Psoas muscle (tissue), 7 donors: ENCODE measurements at regions not wholly inside any gene's neighbourhood (a gene's known extent, or its start where the extent isn't known, plus 50 kb on each side); places are given as distances from the start of the nearest gene placed in this dataset.

Source experiments
- ATAC-seq, 4 donors: fragments of 200-7000 bp; cut with Tn5 transposase; one replicate each; pipeline ENCODE4 v1.9.1; 2020; ENCODE audit warnings: moderate library complexity in 3 of 4, mild to moderate bottlenecking in 2 of 4
- DNase-seq, 2 donors: peaks; one replicate each; pipeline ENCODE4 v3.0.0-alpha.2; 2020
- H3K27ac ChIP-seq: fragments of 200-600 bp; one replicate; pipeline ENCODE4 v1.8.0; 2022
- H3K27me3 ChIP-seq, 3 donors: fragments of 200-600 bp in 1 of 3; one replicate each; pipeline versions ENCODE4 v1.6.1 to v1.8.0; 2013 to 2022; ENCODE audit warnings: low read length in 2 of 3, mild to moderate bottlenecking in 2 of 3, moderate library complexity in 1 of 3; ENCODE audit not compliant: insufficient read depth in 3 of 3
- H3K36me3 ChIP-seq, 2 donors: fragments of 200-600 bp in 1 of 2; one replicate each; pipeline versions ENCODE4 v1.6.1 to v1.8.0; 2013 to 2022; ENCODE audit warnings: low read depth in 1 of 2, mild to moderate bottlenecking in 1 of 2, moderate library complexity in 1 of 2; ENCODE audit not compliant: insufficient read depth in 1 of 2
- H3K4me1 ChIP-seq: fragments of 200-600 bp; one replicate; pipeline ENCODE4 v1.8.0; 2022
- H3K4me3 ChIP-seq: fragments of 200-600 bp; one replicate; pipeline ENCODE4 v1.8.0; 2022; ENCODE audit warnings: mild to moderate bottlenecking
- H3K9me3 ChIP-seq: fragments of 200-600 bp; one replicate; pipeline ENCODE4 v1.8.0; 2022
- WGBS, 3 donors: extraction: QIAGEN DNeasy Blood & Tissue Kit; methylation state at CpG; one replicate each; pipeline versions ENCODE4 v1.1.6 to v1.1.7; 2013; 5-methylcytosine and 5-hydroxymethylcytosine counted together
- intact Hi-C, 2 donors: fragments of 100-400 bp; cut with DNase I; formaldehyde crosslinking; loops; one replicate each; pipeline versions ENCODE4 v1.11.0 to v1.14.2; 2022
- TF ChIP-seq, protein P1 (sequence below): fragments of 200-600 bp; IDR thresholded peaks from one replicate; pipeline ENCODE4 v1.8.0; 2022; ENCODE audit warnings: antibody characterized with exemption
- donor health status: healthy with polysubstance abuse.
- donor health status: DM: no; HTN: no; CAD: no; lungs with moderate emphysema.
- donor health status: Bipolar disorder and iron deficiency.
- donor health status: healthy.
- donor health status: DM: yes; HTN: yes; CAD: no.
- donor health status: DM: no; HTN: no; CAD: no.
- donor health status: DM: yes; HTN: yes; CAD: no.

DNA sequence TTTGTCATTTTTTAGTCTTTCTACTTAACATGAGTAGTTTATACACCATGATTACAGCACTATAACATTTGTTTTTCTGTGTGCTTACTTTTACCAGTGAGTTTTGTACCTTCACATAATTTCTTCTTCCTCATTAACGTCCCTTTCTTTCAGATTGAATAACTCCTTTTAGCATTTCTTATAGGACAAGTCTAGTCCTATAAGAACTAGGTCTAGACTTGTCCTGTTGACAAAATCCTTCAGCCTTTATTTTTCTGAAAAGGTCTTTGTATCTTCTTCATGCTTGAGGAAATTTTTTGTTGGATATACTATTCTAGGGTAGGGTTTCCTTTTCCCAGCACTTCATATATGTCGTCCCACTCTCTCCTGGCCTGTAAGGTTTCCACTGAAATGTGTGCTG, 253.3 kb upstream of the ARHGAP24 start:
- no peak overlapping the region for H3K4me3 ChIP-seq
- H3K9me3 ChIP-seq: peaks cover 6% of the 10 kb centered on the region
- no peak overlapping the region for H3K27ac ChIP-seq
- no peaks in the 10 kb centered on the region for H3K27me3 ChIP-seq
- intact Hi-C loops: no loop called here
- DNase-seq (no peak), ATAC-seq (no peak)
- no peaks in the 10 kb centered on the region for H3K36me3 ChIP-seq
- WGBS, 3 donors: 64 to 71% (median 68%) methylated on average over 2 of the region's 2 CpGs
- TF ChIP-seq, protein P1, sequence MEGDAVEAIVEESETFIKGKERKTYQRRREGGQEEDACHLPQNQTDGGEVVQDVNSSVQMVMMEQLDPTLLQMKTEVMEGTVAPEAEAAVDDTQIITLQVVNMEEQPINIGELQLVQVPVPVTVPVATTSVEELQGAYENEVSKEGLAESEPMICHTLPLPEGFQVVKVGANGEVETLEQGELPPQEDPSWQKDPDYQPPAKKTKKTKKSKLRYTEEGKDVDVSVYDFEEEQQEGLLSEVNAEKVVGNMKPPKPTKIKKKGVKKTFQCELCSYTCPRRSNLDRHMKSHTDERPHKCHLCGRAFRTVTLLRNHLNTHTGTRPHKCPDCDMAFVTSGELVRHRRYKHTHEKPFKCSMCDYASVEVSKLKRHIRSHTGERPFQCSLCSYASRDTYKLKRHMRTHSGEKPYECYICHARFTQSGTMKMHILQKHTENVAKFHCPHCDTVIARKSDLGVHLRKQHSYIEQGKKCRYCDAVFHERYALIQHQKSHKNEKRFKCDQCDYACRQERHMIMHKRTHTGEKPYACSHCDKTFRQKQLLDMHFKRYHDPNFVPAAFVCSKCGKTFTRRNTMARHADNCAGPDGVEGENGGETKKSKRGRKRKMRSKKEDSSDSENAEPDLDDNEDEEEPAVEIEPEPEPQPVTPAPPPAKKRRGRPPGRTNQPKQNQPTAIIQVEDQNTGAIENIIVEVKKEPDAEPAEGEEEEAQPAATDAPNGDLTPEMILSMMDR: no peak
- no peaks in the 10 kb centered on the region for H3K4me1 ChIP-seq

- no peak overlapping the region for H3K4me3 ChIP-seq
- no peaks in the 10 kb centered on the region for H3K36me3 ChIP-seq
- H3K27ac ChIP-seq: no peak overlapping the region
- WGBS, 3 donors: 78 to 83% (median 79%) methylated on average over 4 of the region's 4 CpGs
- H3K9me3 ChIP-seq: no peaks in the 10 kb centered on the region
- TF ChIP-seq, protein P1: no peak
- DNase-seq (no peak), ATAC-seq (no peak)
- no peaks in the 10 kb centered on the region for H3K27me3 ChIP-seq
- intact Hi-C loops: no loop called here
- no peaks in the 10 kb centered on the region for H3K4me1 ChIP-seq
Measured at GRCh38 chr4:85222561-85222960, 252.4 kb upstream of the ARHGAP24 start.

- intact Hi-C loops: no loop called here
- TF ChIP-seq, protein P1: no peak
- Histone ChIP-seq H3K4me3 (no peak overlapping the region), H3K9me3 (no peaks in the 10 kb centered on the region), H3K27me3 (no peaks in the 10 kb centered on the region), H3K36me3 (no peaks in the 10 kb centered on the region), H3K4me1 (no peaks in the 10 kb centered on the region), H3K27ac (no peak overlapping the region)
- no peak for DNase-seq
- ATAC-seq: no peak
- 61 to 63% (median 63%) methylated on average over 2 of the region's 2 CpGs for WGBS, 3 donors
Measured at GRCh38 chr4:85228264-85228663, 246.7 kb upstream of the ARHGAP24 start.

DNA sequence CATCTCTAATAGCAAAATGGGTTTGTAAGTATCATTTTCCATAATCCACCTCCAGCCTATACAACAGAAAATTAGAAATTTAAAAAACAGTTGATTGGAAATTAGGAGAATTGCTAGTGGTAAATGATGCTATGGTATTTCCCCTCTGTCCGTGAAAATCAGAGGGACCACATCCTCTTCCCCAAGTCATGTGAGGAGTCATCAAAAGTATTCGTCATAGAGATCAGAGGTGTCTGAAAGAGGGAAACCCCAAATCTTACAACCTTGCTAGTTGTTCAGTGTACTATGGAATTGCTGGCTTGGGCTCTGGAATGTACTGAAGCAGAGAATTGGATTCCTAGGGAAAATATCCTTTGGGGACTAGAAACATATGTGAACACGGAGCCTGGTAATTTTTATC, 241.4 kb upstream of the ARHGAP24 start:
- ATAC-seq: no peak
- 70 to 76% (median 73%) methylated on average over 3 of the region's 3 CpGs for WGBS, 3 donors

GRCh38 chr4:85243857-85244256, 231.1 kb upstream of the ARHGAP24 start:
- Histone ChIP-seq H3K9me3 (no peaks in the 10 kb centered on the region), H3K27ac (no peak overlapping the region), H3K36me3 (no peaks in the 10 kb centered on the region), H3K4me3 (no peak overlapping the region), H3K27me3 (no peaks in the 10 kb centered on the region), H3K4me1 (no peaks in the 10 kb centered on the region)
- ATAC-seq (no peak), DNase-seq (no peak)
- TF ChIP-seq, protein P1: no peak
- intact Hi-C loops: no loop called here
- WGBS, 3 donors: 100% methylated on average over 1 of the region's 1 CpG

More for the DNA sequence above, 241.4 kb upstream of the ARHGAP24 start:
- no peaks in the 10 kb centered on the region for H3K4me1 ChIP-seq
- no peak for DNase-seq
- no peaks in the 10 kb centered on the region for H3K9me3 ChIP-seq
- H3K27me3 ChIP-seq: no peaks in the 10 kb centered on the region
- TF ChIP-seq, protein P1: no peak
- H3K36me3 ChIP-seq: no peaks in the 10 kb centered on the region
- no peak overlapping the region for H3K4me3 ChIP-seq
- H3K27ac ChIP-seq: no peak overlapping the region
- intact Hi-C loops: no loop called here
